ENCODE measurements at regions not wholly inside any gene's neighbourhood (a gene's known extent, or its start where the extent isn't known, plus 50 kb on each side); places are given as distances from the start of the nearest gene placed in this dataset.

GRCh38 chr6:68497927-68498326, 137.2 kb upstream of the ADGRB3 start:
- TF ChIP-seq CTCF (conservative IDR thresholded peaks at IDR 0.05; ENCODE audit: low read depth, low read length) = peak; percentile 37; the same call in 1 of the 2 replicates
- TF ChIP-seq EZH2phosphoT487 (IDR thresholded peaks at IDR 0.05; ENCODE audit: borderline replicate concordance, low read length) = no peak
